Adipose tissue (tissue), 3 donors: ENCODE measurements at regions not wholly inside any gene's neighbourhood (a gene's known extent, or its start where the extent isn't known, plus 50 kb on each side); places are given as distances from the start of the nearest gene placed in this dataset.

ENCODE experiments used
- H3K27ac ChIP-seq: one replicate; pipeline ENCODE4 v1.5.1; 2013; ENCODE audit warnings: low read depth, low read length
- WGBS, 3 donors: extraction: QIAGEN DNeasy Blood & Tissue Kit; methylation state at CpG; one replicate each; pipeline ENCODE4 v1.1.7; 2013; 5-methylcytosine and 5-hydroxymethylcytosine counted together
- donor health status: healthy with polysubstance abuse.
- donor health status: Bipolar disorder and iron deficiency.
- donor health status: healthy.

- H3K27ac ChIP-seq, result no peak overlapping the region
- WGBS, 3 donors, result 5 to 14% (median 8%) methylated on average over 8 of the region's 8 CpGs
Measured at GRCh38 chr6:26194816-26195375, 107.7 kb downstream of the HFE start.

GRCh38 chr6:26195376-26195923 lies 108.2 kb downstream of the HFE start:
- WGBS, 3 donors, result 1 to 4% (median 3%) methylated on average over 23 of the region's 23 CpGs
- H3K27ac ChIP-seq, result peak overlapping the region; percentile 23

GRCh38 chr6:26195924-26196845 lies 109.0 kb downstream of the HFE start:
- 25 to 37% (median 34%) methylated on average over 28 of the region's 28 CpGs for WGBS, 3 donors
- H3K27ac ChIP-seq, result peak overlapping the region; percentile 23

DNA sequence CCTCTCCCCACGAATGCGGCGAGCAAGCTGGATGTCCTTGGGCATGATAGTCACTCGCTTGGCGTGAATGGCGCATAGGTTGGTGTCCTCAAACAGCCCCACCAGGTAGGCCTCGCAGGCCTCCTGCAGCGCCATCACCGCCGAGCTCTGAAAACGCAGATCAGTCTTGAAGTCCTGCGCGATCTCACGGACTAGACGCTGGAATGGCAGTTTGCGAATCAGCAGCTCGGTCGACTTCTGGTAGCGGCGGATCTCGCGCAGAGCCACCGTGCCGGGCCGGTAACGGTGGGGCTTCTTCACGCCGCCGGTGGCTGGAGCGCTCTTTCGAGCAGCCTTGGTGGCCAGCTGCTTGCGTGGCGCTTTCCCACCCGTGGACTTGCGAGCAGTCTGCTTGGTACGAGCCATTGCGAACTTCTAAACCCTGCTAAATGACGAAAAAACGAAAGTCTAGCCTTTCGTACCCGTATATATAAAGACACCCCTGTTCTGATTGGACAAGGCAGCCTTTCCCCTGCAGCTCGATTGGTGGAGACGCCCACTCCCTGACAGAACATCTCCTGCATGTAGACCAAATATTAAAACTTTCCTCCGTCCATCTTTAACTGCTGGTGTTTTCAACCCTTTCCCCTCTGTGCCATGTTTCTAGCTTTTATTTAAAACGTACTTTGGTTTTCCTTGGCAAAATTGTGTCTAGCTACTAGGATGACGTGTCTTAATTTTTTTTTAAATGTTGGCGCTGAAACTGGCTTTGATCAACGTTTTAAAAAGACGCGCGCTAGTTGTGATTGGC lies 109.8 kb downstream of the HFE start:
- WGBS, 3 donors, result 1% methylated on average over 51 of the region's 51 CpGs
- no peak overlapping the region for H3K27ac ChIP-seq

- no peak overlapping the region for H3K27ac ChIP-seq
Measured at GRCh38 chr6:26197636-26197932, 110.4 kb downstream of the HFE start.

DNA sequence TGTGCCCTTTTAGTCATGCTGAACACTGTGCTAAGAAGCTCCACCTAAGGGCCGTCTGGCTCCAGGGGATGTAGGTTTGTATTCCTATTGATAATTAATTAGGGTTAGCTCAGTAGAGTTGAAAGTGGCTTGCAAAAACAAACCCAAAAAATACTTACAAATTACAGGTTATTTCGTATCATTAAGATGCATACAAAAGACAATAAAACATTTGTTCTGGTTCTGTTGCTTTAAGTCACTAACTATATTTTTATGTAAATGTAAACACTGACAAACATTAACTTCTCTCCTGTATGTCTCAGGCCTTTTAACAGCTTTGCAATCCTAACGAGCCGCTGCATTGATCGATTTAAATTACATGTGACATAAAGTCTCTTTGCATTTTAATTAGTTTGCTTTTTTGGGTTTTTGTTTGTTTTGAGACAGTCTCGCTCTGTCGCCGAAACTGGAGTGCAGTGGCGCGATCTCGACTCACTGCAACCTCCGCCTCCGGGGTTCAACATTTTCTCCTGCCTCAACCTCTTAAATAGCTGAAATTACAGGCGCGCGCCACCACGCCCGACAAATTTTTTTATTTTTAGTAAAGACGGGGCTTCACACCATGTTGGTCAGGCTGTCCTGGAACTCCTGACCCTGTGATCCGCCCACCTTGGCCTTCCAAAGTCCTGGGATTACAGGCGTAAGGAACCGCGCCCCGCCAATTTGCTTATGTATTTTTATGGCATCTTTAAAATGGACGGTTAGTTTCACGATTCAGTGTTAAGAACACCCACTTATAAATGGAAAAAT lies 110.9 kb downstream of the HFE start:
- 3 to 4% (median 3%) methylated on average over 26 of the region's 26 CpGs for WGBS, 3 donors
- no peak overlapping the region for H3K27ac ChIP-seq

DNA sequence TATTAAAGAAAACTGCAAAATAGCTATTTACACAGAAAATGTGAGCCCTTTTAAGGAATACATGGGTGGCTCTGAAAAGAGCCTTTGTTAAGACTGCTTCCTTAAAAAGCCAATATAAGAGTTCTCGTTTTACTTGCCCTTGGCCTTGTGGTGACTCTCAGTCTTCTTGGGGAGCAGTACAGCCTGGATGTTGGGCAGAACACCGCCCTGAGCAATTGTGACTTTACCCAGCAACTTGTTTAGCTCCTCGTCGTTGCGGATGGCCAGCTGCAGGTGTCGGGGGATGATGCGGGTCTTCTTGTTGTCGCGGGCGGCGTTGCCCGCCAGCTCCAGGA lies 111.5 kb downstream of the HFE start:
- WGBS, 3 donors, result 1 to 2% (median 2%) methylated on average over 12 of the region's 12 CpGs
- peak overlapping the region; percentile 55 for H3K27ac ChIP-seq

- H3K27ac ChIP-seq, result peak overlapping the region; percentile 55
- 1% methylated on average over 42 of the region's 42 CpGs for WGBS, 3 donors
Measured at GRCh38 chr6:26199057-26199772, 112.0 kb downstream of the HFE start.

DNA sequence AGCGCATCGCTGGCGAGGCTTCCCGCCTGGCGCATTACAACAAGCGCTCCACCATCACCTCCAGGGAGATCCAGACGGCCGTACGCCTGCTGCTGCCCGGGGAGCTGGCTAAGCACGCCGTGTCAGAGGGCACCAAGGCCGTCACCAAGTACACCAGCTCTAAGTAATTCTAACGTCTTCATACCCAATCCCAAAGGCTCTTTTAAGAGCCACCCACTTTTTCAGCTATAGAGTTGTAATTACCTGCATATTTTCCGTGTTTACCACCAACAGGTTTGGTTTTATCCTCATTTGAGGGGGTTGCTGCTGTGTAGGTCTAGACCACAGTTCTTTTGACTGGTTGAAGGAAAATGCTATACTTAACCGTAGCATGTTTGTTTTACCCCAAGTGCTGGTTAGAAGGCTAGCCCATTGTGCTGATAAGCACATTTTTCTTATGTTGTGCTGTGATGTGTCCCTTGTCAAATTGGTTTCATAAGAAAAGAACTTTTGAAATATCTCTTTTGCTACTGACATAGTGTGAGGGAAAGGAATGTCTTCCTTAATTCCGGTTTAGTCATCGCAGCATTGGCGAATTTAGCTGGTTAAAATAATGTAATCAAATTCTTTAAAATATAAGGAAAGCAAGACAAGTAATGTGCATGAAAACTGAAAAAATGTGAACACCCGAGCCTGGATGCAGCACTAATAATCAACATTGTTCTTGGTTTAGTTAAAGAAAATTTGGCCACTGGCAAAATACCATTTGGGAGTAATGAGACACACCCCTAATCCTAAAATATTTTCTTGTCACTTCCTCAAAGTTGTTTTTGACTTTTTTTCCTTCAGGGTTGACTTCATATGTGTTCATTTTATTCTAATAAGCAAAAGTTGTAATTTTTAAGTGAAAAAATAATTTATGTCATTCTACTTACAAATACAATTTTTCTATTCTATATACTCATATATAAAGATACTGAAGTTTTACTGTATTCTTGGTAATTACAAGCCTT lies 112.8 kb downstream of the HFE start:
- 6 to 9% (median 6%) methylated on average over 20 of the region's 20 CpGs for WGBS, 3 donors
- no peak overlapping the region for H3K27ac ChIP-seq

- WGBS, 3 donors, result 88 to 96% (median 94%) methylated on average over 16 of the region's 16 CpGs
- H3K27ac ChIP-seq, result no peak overlapping the region
Measured at GRCh38 chr6:26200918-26201721, 113.9 kb downstream of the HFE start.

GRCh38 chr6:26202201-26202611 lies 115.0 kb downstream of the HFE start:
- H3K27ac ChIP-seq, result no peak overlapping the region
- WGBS, 3 donors, result 82 to 97% (median 88%) methylated on average over 6 of the region's 6 CpGs

- H3K27ac ChIP-seq, result no peak overlapping the region
- WGBS, 3 donors, result 73 to 76% (median 74%) methylated on average over 8 of the region's 8 CpGs
Measured at GRCh38 chr6:26202811-26203583, 115.8 kb downstream of the HFE start.

- H3K27ac ChIP-seq, result peak overlapping the region; percentile 4
- WGBS, 3 donors, result 1% methylated on average over 53 of the region's 53 CpGs
Measured at GRCh38 chr6:26204332-26205160, 117.3 kb downstream of the HFE start.

DNA sequence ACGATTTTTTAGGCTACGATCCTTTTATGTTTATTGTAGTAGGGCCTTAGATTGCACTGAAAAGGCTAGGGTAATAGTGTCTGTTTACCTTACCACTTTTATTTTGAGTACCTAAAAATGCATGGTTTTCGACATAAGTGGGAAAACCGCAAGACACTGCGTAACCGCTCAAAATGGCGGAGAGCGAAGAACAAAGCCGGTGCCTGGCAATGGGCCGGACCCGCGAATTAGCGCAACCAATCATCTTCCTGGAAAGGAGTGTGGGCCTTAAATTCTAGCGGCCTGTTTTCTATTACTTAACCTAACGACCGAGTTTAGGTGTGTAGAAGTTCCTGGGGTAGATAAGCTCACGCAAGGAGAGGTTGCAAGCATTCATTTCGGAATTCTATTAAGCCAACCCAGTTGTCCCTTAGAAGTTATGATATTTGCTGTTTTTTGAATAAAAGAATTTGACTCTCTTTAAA lies 118.0 kb downstream of the HFE start:
- 1 to 2% (median 2%) methylated on average over 18 of the region's 18 CpGs for WGBS, 3 donors
- H3K27ac ChIP-seq, result no peak overlapping the region
